Adrenal gland (tissue), 9 donors: ENCODE measurements at regions not wholly inside any gene's neighbourhood (a gene's known extent, or its start where the extent isn't known, plus 50 kb on each side); places are given as distances from the start of the nearest gene placed in this dataset.

ENCODE experiments used
- DNase-seq, 7 donors: peaks; one replicate each; pipeline ENCODE4 v3.0.0-alpha.2; 2019 to 2020
- H3K27ac ChIP-seq, 5 donors: fragments of 200-600 bp; sonication (generic) in 4 of 5; 1 replicate in 3 of 5; 2 replicates in 2 of 5; pipeline versions ENCODE4 v1.5.1 to v1.8.0; 2016 to 2020; ENCODE audit warnings: mild to moderate bottlenecking in 1 of 5
- H3K27me3 ChIP-seq: fragments of 200-600 bp; 2 replicates; pipeline ENCODE4 v1.8.0; 2021
- H3K36me3 ChIP-seq, 2 donors: fragments of 200-600 bp; replicated peaks in 1 of 2; 1 replicate in 1 of 2; 2 replicates in 1 of 2; pipeline versions ENCODE4 v1.5.1 to v1.8.0; 2018 to 2022
- H3K4me1 ChIP-seq, 2 donors: fragments of 200-600 bp; replicated peaks in 1 of 2; 1 replicate in 1 of 2; 2 replicates in 1 of 2; pipeline versions ENCODE4 v1.5.1 to v1.8.0; 2018 to 2021
- H3K4me3 ChIP-seq, 4 donors: fragments of 200-600 bp; sonication (generic) in 3 of 4; one replicate each; pipeline ENCODE4 v1.5.1; 2016 to 2018
- H3K9me3 ChIP-seq, 3 donors: fragments of 200-600 bp; sonication (generic) in 1 of 3; replicated peaks in 1 of 3; 1 replicate in 2 of 3; 2 replicates in 1 of 3; pipeline versions ENCODE4 v1.5.1 to v1.8.0; 2016 to 2021
- CTCF ChIP-seq, 6 experiments: fragments of 450-650 bp in 4 of 6; fragments of 200-600 bp in 2 of 6; sonication (generic) in 1 of 6; IDR thresholded peaks; 1 replicate in 5 of 6; 2 replicates in 1 of 6; pipeline versions ENCODE4 v1.5.1 to v1.8.0; 2016 to 2021; ENCODE audit warnings: antibody characterized with exemption in 6 of 6, mild to moderate bottlenecking in 2 of 6, moderate library complexity in 1 of 6
- POLR2A ChIP-seq, 2 donors: fragments of 450-650 bp; IDR thresholded peaks; one replicate each; pipeline ENCODE4 v1.6.1; 2017; ENCODE audit warnings: antibody characterized with exemption in 2 of 2, mild to moderate bottlenecking in 2 of 2, moderate library complexity in 1 of 2
- WGBS, 4 donors: extraction: QIAGEN DNeasy Blood & Tissue Kit in 2 of 4; methylation state at CpG; one replicate each; pipeline versions ENCODE4 v1.1.5 to v1.1.7; 2013 to 2017; 5-methylcytosine and 5-hydroxymethylcytosine counted together
- intact Hi-C, 2 donors: fragments of 100-400 bp; cut with DNase I; formaldehyde crosslinking; loops; one replicate each; pipeline versions ENCODE4 v1.14.1 to v1.15.0; 2022 to 2023
- donor health status: healthy with polysubstance abuse.
- donor health status: Bipolar disorder and iron deficiency.
- donor health status: DM: yes; HTN: yes; CAD: no.
- donor health status: DM: no; HTN: no; CAD: no.
- donor health status: DM: no; HTN: no; CAD: no.

- DNase-seq, result no peak
- intact Hi-C loops, result no loop called here
- TF ChIP-seq POLR2A (IDR thresholded peaks at IDR 0.05) (no peak), CTCF (IDR thresholded peaks at IDR 0.05) (no peak)
- Histone ChIP-seq H3K27me3 (no peaks in the 10 kb centered on the region), H3K36me3 (no peaks in the 10 kb centered on the region), H3K4me1 (no peaks in the 10 kb centered on the region), H3K27ac (no peak overlapping the region), H3K9me3 (no peaks in the 10 kb centered on the region), H3K4me3 (no peak overlapping the region)
- 83 to 91% (median 85%) methylated on average over 11 to 16 of the region's 16 CpGs for WGBS, 4 donors
These were observed 324.3 kb downstream of the TEX29 start for GRCh38 chr13:111644750-111645149.

- Histone ChIP-seq H3K9me3 (no peaks in the 10 kb centered on the region), H3K27ac (no peak overlapping the region), H3K4me1 (no peaks in the 10 kb centered on the region), H3K36me3 (no peaks in the 10 kb centered on the region), H3K27me3 (no peaks in the 10 kb centered on the region), H3K4me3 (no peak overlapping the region)
- TF ChIP-seq CTCF (IDR thresholded peaks at IDR 0.05) (no peak), POLR2A (IDR thresholded peaks at IDR 0.05) (no peak)
- DNase-seq, result no peak
- intact Hi-C loops, result no loop called here
- WGBS, 4 donors, result 86 to 94% (median 90%) methylated on average over 9 to 12 of the region's 12 CpGs
These were observed 324.8 kb downstream of the TEX29 start for GRCh38 chr13:111645198-111645597.

GRCh38 chr13:111645598-111646455 lies 325.4 kb downstream of the TEX29 start:
- no peak overlapping the region for H3K27ac ChIP-seq
- no peak overlapping the region for H3K4me3 ChIP-seq
- intact Hi-C loops, result no loop called here
- DNase-seq, result peak in 1 of 7 donors; percentile 15
- TF ChIP-seq POLR2A (IDR thresholded peaks at IDR 0.05), result no peak
- no peak for TF ChIP-seq CTCF (IDR thresholded peaks at IDR 0.05)
- no peaks in the 10 kb centered on the region for H3K36me3 ChIP-seq
- WGBS, 4 donors, result 77 to 89% (median 85%) methylated on average over 16 to 27 of the region's 27 CpGs
- H3K27me3 ChIP-seq, result no peaks in the 10 kb centered on the region
- no peaks in the 10 kb centered on the region for H3K9me3 ChIP-seq
- no peaks in the 10 kb centered on the region for H3K4me1 ChIP-seq

- no peak for TF ChIP-seq CTCF (IDR thresholded peaks at IDR 0.05)
- no peak for TF ChIP-seq POLR2A (IDR thresholded peaks at IDR 0.05)
- Histone ChIP-seq H3K27me3 (no peaks in the 10 kb centered on the region), H3K9me3 (no peaks in the 10 kb centered on the region), H3K36me3 (no peaks in the 10 kb centered on the region), H3K4me3 (no peak overlapping the region), H3K4me1 (no peaks in the 10 kb centered on the region), H3K27ac (no peak overlapping the region)
- 85 to 92% (median 87%) methylated on average over 6 to 10 of the region's 10 CpGs for WGBS, 4 donors
- intact Hi-C loops, result no loop called here
- DNase-seq, result no peak
These were observed 326.0 kb downstream of the TEX29 start for GRCh38 chr13:111646456-111646855.
